CD4-positive, alpha-beta T cell (primary cell): ENCODE measurements at regions not wholly inside any gene's neighbourhood (a gene's known extent, or its start where the extent isn't known, plus 50 kb on each side); places are given as distances from the start of the nearest gene placed in this dataset.

ENCODE experiments used
- ATAC-seq: fragments of 200-7000 bp; cut with Tn5 transposase; one replicate; pipeline ENCODE4 v1.10.0; 2022; ENCODE audit warnings: mild to moderate bottlenecking; ENCODE audit not compliant: poor library complexity
- CTCF ChIA-PET: fragments of 350-600 bp; sonication (Branson Sonifier 250); formaldehyde crosslinking; loops from one replicate; lab custom pipeline; 2021; ENCODE audit warnings: antibody characterized with exemption, inconsistent platforms; lab: Charles Lee
- POLR2A ChIA-PET: fragments of 350-600 bp; sonication (Branson Sonifier 250); formaldehyde crosslinking; loops from one replicate; lab custom pipeline; 2021; ENCODE audit warnings: antibody characterized with exemption, inconsistent platforms; lab: Charles Lee
- DNase-seq, 14 experiments: peaks; one replicate each; pipeline ENCODE4 v3.0.0-alpha.2; 2013 to 2020; ENCODE audit warnings: mixed read lengths in 2 of 14
- H3K27ac ChIP-seq, 2 donors: one replicate each; pipeline versions ENCODE4 v1.5.1 to v1.7.0; 2013; ENCODE audit warnings: low read length in 2 of 2, low read depth in 1 of 2, mild to moderate bottlenecking in 1 of 2
- H3K27me3 ChIP-seq, 2 experiments: 1 replicate in 1 of 2; 2 replicates in 1 of 2; pipeline versions ENCODE4 v1.6.1 to v1.7.0; 2013; ENCODE audit warnings: low read length in 2 of 2, control low read depth in 1 of 2, mild to moderate bottlenecking in 1 of 2, moderate library complexity in 1 of 2; ENCODE audit not compliant: insufficient read depth in 2 of 2, control insufficient read depth in 1 of 2
- H3K36me3 ChIP-seq: one replicate; pipeline ENCODE4 v1.6.1; 2013; ENCODE audit warnings: low read length, control low read depth; ENCODE audit not compliant: insufficient read depth
- H3K4me1 ChIP-seq: one replicate; pipeline ENCODE4 v1.6.1; 2013; ENCODE audit warnings: low read length, control low read depth; ENCODE audit not compliant: insufficient read depth
- H3K4me3 ChIP-seq: one replicate; pipeline ENCODE4 v1.5.1; 2013; ENCODE audit warnings: mild to moderate bottlenecking, low read length, moderate library complexity
- H3K9me3 ChIP-seq, 2 experiments: 1 replicate in 1 of 2; 2 replicates in 1 of 2; pipeline versions ENCODE4 v1.6.1 to v1.7.0; 2013; ENCODE audit warnings: low read length in 2 of 2, mild to moderate bottlenecking in 2 of 2, control low read depth in 1 of 2, moderate library complexity in 1 of 2; ENCODE audit not compliant: control insufficient read depth in 1 of 2, insufficient read depth in 1 of 2
- H3K27ac Mint-ChIP-seq: one replicate; pipeline ENCODE4 v1.8.0; 2020; ENCODE audit warnings: mixed read lengths
- H3K27me3 Mint-ChIP-seq: one replicate; pipeline ENCODE4 v1.8.0; 2021; ENCODE audit warnings: mixed read lengths
- H3K36me3 Mint-ChIP-seq: one replicate; pipeline ENCODE4 v1.8.0; 2021; ENCODE audit warnings: low read depth, mixed read lengths
- H3K4me1 Mint-ChIP-seq: one replicate; pipeline ENCODE4 v1.8.0; 2021; ENCODE audit warnings: low read depth, mixed read lengths
- H3K4me3 Mint-ChIP-seq: one replicate; pipeline ENCODE4 v1.8.0; 2020; ENCODE audit warnings: mild to moderate bottlenecking, mixed read lengths
- H3K9me3 Mint-ChIP-seq: one replicate; pipeline ENCODE4 v1.8.0; 2020; ENCODE audit warnings: mixed read lengths
- intact Hi-C, 2 experiments: fragments of 100-400 bp; cut with DNase I in 1 of 2; cut with micrococcal nuclease in 1 of 2; formaldehyde crosslinking; loops; one replicate each; pipeline versions ENCODE4 v1.15.1 to v1.9.0; 2023 to 2025; cut with DNase I, micrococcal nuclease
- TF ChIP-seq, protein P1 (sequence below): fragments of 200-600 bp; IDR thresholded peaks from one replicate; pipeline ENCODE4 v1.8.0; 2022; ENCODE audit warnings: antibody characterized with exemption, mild to moderate bottlenecking

DNA sequence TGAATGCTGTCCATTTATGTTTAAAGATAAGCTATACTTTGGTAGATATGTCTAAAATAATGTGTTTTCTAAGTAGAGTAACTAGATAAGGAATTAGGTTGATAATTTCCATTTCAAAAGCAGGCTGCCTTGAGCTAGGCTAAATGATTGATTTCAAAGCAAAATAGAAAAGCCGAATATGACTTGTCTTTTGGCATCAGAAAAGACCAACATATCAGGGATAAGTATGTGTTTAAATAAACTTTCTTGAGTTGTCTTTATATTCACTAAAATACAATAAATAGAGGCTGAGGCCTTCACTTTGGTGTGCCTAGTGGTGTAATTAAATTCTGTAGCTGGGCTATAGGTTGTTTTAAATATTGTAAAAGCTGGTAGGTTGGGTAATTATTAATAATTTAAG, 569.0 kb downstream of the TAF11L14 start:
- Mint-ChIP-seq H3K27me3 (no peaks in the 10 kb centered on the region), H3K4me3 (no peak overlapping the region), H3K36me3 (no peaks in the 10 kb centered on the region), H3K27ac (no peak overlapping the region), H3K9me3 (peaks cover 7% of the 10 kb centered on the region), H3K4me1 (no peaks in the 10 kb centered on the region)
- DNase-seq, result no peak
- CTCF ChIA-PET, result no interaction called here
- H3K27me3 ChIP-seq, result no peaks in the 10 kb centered on the region
- ATAC-seq, result no peak
- H3K4me3 ChIP-seq, result no peak overlapping the region
- TF ChIP-seq, protein P1, sequence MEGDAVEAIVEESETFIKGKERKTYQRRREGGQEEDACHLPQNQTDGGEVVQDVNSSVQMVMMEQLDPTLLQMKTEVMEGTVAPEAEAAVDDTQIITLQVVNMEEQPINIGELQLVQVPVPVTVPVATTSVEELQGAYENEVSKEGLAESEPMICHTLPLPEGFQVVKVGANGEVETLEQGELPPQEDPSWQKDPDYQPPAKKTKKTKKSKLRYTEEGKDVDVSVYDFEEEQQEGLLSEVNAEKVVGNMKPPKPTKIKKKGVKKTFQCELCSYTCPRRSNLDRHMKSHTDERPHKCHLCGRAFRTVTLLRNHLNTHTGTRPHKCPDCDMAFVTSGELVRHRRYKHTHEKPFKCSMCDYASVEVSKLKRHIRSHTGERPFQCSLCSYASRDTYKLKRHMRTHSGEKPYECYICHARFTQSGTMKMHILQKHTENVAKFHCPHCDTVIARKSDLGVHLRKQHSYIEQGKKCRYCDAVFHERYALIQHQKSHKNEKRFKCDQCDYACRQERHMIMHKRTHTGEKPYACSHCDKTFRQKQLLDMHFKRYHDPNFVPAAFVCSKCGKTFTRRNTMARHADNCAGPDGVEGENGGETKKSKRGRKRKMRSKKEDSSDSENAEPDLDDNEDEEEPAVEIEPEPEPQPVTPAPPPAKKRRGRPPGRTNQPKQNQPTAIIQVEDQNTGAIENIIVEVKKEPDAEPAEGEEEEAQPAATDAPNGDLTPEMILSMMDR, result no peak
- no peaks in the 10 kb centered on the region for H3K4me1 ChIP-seq
- POLR2A ChIA-PET, result no interaction called here
- intact Hi-C loops, result no loop called here
- H3K9me3 ChIP-seq, result peaks cover 2 to 3% of the 10 kb centered on the region in 2 experiments
- no peaks in the 10 kb centered on the region for H3K36me3 ChIP-seq
- no peak overlapping the region for H3K27ac ChIP-seq

DNA sequence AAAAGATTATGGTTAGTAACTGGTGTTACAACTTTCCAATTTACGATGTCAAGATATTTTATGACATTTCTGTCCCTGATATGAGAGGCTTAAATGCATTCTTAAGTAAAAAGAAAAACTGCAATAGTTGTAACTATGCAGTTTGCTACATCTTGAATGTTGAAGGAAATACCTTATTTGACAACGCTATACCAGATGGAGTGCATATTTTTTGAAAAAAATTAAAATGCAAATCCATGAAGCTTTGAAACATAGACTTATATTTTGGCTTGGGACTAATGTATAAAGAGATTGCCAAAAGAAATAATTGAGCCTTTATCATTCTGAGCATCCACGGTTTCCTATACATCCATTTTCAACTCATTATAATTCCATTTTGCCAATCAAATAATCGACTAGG, 579.4 kb downstream of the TAF11L14 start:
- ChIA-PET CTCF (no interaction called here), POLR2A (no interaction called here)
- intact Hi-C loops, result no loop called here
- no peaks in the 10 kb centered on the region for H3K4me1 Mint-ChIP-seq
- H3K9me3 Mint-ChIP-seq, result peaks cover 11% of the 10 kb centered on the region
- ATAC-seq (no peak), DNase-seq (no peak)
- no peaks in the 10 kb centered on the region for H3K27me3 Mint-ChIP-seq
- H3K4me3 ChIP-seq, result no peak overlapping the region
- H3K4me1 ChIP-seq, result no peaks in the 10 kb centered on the region
- TF ChIP-seq, protein P1, result no peak
- no peak overlapping the region for H3K27ac ChIP-seq
- no peak overlapping the region for H3K4me3 Mint-ChIP-seq
- no peaks in the 10 kb centered on the region for H3K36me3 ChIP-seq
- no peak overlapping the region for H3K27ac Mint-ChIP-seq
- no peaks in the 10 kb centered on the region for H3K36me3 Mint-ChIP-seq
- no peaks in the 10 kb centered on the region for H3K9me3 ChIP-seq
- no peaks in the 10 kb centered on the region for H3K27me3 ChIP-seq

DNA sequence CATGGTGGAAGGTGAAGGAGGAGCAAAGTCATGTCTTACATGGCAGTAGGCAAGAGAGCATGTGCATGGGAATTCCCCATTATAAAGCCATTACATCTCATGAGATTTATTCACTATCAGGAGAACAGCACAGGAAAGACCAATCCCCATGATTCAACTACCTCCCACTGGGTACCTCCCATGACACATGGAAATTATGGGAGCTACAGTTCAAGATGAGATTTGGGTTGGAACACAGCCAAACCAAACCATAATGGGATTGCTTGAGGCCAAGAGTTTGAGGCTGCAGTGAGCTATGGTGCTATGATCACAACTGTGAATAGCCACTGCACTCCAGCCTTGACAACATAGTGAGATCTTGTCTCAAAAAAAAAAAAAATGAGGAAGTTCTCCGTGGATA, 581.8 kb downstream of the TAF11L14 start:
- intact Hi-C loops, result no loop called here
- ATAC-seq, result no peak
- no peak overlapping the region for H3K4me3 Mint-ChIP-seq
- peaks cover 14% of the 10 kb centered on the region for H3K9me3 Mint-ChIP-seq
- H3K4me1 Mint-ChIP-seq, result no peaks in the 10 kb centered on the region
- DNase-seq, result no peak
- TF ChIP-seq, protein P1, result no peak
- H3K4me1 ChIP-seq, result no peaks in the 10 kb centered on the region
- no peaks in the 10 kb centered on the region for H3K9me3 ChIP-seq
- no peak overlapping the region for H3K27ac ChIP-seq
- no peaks in the 10 kb centered on the region for H3K36me3 ChIP-seq
- no peaks in the 10 kb centered on the region for H3K27me3 Mint-ChIP-seq
- no peak overlapping the region for H3K4me3 ChIP-seq
- H3K27ac Mint-ChIP-seq, result no peak overlapping the region
- POLR2A ChIA-PET, result no interaction called here
- no peaks in the 10 kb centered on the region for H3K36me3 Mint-ChIP-seq
- H3K27me3 ChIP-seq, result no peaks in the 10 kb centered on the region
- CTCF ChIA-PET, result no interaction called here
